ENCODE measurements at regions not wholly inside any gene's neighbourhood (a gene's known extent, or its start where the extent isn't known, plus 50 kb on each side); places are given as distances from the start of the nearest gene placed in this dataset.
"Not testable (repeated sequence)": the region's sequence is repeated elsewhere in the genome, so short reads cannot be mapped to it uniquely, and the experiment has no call there.

DNA sequence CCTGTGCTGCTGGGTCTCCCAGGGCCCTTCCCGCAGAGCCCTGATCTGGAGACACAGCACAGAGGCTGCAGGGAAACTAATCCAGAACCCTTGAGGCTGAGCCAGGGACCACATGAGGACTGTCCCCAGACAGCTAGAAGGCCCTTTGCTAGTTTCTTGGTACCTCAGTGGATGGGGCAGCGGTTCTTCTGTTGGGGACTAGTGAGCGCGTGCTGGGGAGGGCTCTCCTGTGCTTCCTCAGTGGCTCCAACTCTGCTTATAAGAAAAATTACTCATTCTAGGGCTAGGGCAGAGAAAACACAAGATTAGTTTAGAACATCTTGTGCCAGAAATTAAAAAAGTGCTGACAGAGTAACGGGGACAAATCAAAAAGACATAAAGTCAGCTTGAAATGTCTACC is 116.5 kb upstream of the CTSV start:
- not testable (repeated sequence) for TF ChIP-seq CTCF (IDR thresholded peaks at IDR 0.05; ENCODE audit: poor library complexity, severe bottlenecking); TAF1 (IDR thresholded peaks at IDR 0.05; ENCODE audit: low read depth); POLR2AphosphoS5 (IDR thresholded peaks at IDR 0.05); EP300 (conservative IDR thresholded peaks at IDR 0.05; ENCODE audit: poor library complexity, severe bottlenecking); EZH2 (IDR thresholded peaks at IDR 0.05; ENCODE audit: borderline replicate concordance, insufficient read depth, low read length, poor library complexity, severe bottlenecking)
- TF ChIP-seq, protein P1, sequence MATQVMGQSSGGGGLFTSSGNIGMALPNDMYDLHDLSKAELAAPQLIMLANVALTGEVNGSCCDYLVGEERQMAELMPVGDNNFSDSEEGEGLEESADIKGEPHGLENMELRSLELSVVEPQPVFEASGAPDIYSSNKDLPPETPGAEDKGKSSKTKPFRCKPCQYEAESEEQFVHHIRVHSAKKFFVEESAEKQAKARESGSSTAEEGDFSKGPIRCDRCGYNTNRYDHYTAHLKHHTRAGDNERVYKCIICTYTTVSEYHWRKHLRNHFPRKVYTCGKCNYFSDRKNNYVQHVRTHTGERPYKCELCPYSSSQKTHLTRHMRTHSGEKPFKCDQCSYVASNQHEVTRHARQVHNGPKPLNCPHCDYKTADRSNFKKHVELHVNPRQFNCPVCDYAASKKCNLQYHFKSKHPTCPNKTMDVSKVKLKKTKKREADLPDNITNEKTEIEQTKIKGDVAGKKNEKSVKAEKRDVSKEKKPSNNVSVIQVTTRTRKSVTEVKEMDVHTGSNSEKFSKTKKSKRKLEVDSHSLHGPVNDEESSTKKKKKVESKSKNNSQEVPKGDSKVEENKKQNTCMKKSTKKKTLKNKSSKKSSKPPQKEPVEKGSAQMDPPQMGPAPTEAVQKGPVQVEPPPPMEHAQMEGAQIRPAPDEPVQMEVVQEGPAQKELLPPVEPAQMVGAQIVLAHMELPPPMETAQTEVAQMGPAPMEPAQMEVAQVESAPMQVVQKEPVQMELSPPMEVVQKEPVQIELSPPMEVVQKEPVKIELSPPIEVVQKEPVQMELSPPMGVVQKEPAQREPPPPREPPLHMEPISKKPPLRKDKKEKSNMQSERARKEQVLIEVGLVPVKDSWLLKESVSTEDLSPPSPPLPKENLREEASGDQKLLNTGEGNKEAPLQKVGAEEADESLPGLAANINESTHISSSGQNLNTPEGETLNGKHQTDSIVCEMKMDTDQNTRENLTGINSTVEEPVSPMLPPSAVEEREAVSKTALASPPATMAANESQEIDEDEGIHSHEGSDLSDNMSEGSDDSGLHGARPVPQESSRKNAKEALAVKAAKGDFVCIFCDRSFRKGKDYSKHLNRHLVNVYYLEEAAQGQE (IDR thresholded peaks at IDR 0.05; ENCODE audit: borderline replicate concordance), result not testable (repeated sequence)

Measured in neural cell (in vitro differentiated cells).